Naive B cell (primary cell): ENCODE measurements at regions not wholly inside any gene's neighbourhood (a gene's known extent, or its start where the extent isn't known, plus 50 kb on each side); places are given as distances from the start of the nearest gene placed in this dataset.

Experiments
- ATAC-seq, 2 donors: fragments of 150-1000 bp; cut with Tn5 transposase; 2 replicates each; pipeline ENCODE4 v1.10.0; 2021; ENCODE audit warnings: low read depth in 2 of 2, mild to moderate bottlenecking in 2 of 2, moderate library complexity in 2 of 2
- DNase-seq: peaks from one replicate; pipeline ENCODE4 v3.0.0; 2022
- H3K27ac Mint-ChIP-seq, 6 donors: one replicate each; pipeline ENCODE4 v1.8.0; 2020 to 2022; ENCODE audit warnings: mild to moderate bottlenecking in 6 of 6, mixed read lengths in 6 of 6, moderate library complexity in 5 of 6, inconsistent platforms in 2 of 6
- H3K27me3 Mint-ChIP-seq, 3 donors: one replicate each; pipeline ENCODE4 v1.8.0; 2021 to 2022; ENCODE audit warnings: mixed read lengths in 3 of 3, mild to moderate bottlenecking in 1 of 3
- H3K36me3 Mint-ChIP-seq, 2 donors: one replicate each; pipeline ENCODE4 v1.8.0; 2020 to 2022; ENCODE audit warnings: mixed read lengths in 2 of 2, inconsistent platforms in 1 of 2, mild to moderate bottlenecking in 1 of 2
- H3K4me1 Mint-ChIP-seq, 3 donors: one replicate each; pipeline ENCODE4 v1.8.0; 2020 to 2022; ENCODE audit warnings: mixed read lengths in 3 of 3, inconsistent platforms in 1 of 3, mild to moderate bottlenecking in 1 of 3, moderate library complexity in 1 of 3
- H3K4me3 Mint-ChIP-seq, 8 donors: one replicate each; pipeline ENCODE4 v1.8.0; 2020 to 2022; ENCODE audit warnings: mild to moderate bottlenecking in 8 of 8, mixed read lengths in 8 of 8, moderate library complexity in 8 of 8, inconsistent platforms in 2 of 8
- H3K9me3 Mint-ChIP-seq, 7 donors: one replicate each; pipeline ENCODE4 v1.8.0; 2020 to 2022; ENCODE audit warnings: mixed read lengths in 7 of 7, mild to moderate bottlenecking in 5 of 7, inconsistent platforms in 2 of 7, moderate library complexity in 1 of 7

- no peaks in the 10 kb centered on the region for H3K36me3 Mint-ChIP-seq
- no peak overlapping the region for H3K4me3 Mint-ChIP-seq
- H3K9me3 Mint-ChIP-seq = peaks cover 0 to 12% (median 2%) of the 10 kb centered on the region in 7 donors
- DNase-seq (no peak), ATAC-seq (no peak)
- H3K4me1 Mint-ChIP-seq = no peaks in the 10 kb centered on the region
- H3K27me3 Mint-ChIP-seq = peaks cover 0 to 5% (median 0%) of the 10 kb centered on the region in 3 donors
- no peak overlapping the region for H3K27ac Mint-ChIP-seq
These were observed 238.3 kb downstream of the WDR11 start for GRCh38 chr10:121089434-121089833.

- ATAC-seq (no peak), DNase-seq (no peak)
- Mint-ChIP-seq H3K36me3 (no peaks in the 10 kb centered on the region), H3K9me3 (peaks cover 0 to 12% (median 5%) of the 10 kb centered on the region in 7 donors), H3K4me1 (no peaks in the 10 kb centered on the region), H3K27ac (no peak overlapping the region), H3K4me3 (no peak overlapping the region), H3K27me3 (no peaks in the 10 kb centered on the region)
These were observed 241.0 kb downstream of the WDR11 start for GRCh38 chr10:121091961-121092719.

GRCh38 chr10:121092720-121093095, 241.5 kb downstream of the WDR11 start:
- H3K27me3 Mint-ChIP-seq = no peaks in the 10 kb centered on the region
- DNase-seq = no peak
- no peak overlapping the region for H3K4me3 Mint-ChIP-seq
- no peak overlapping the region for H3K27ac Mint-ChIP-seq
- H3K36me3 Mint-ChIP-seq = no peaks in the 10 kb centered on the region
- H3K4me1 Mint-ChIP-seq = no peaks in the 10 kb centered on the region
- ATAC-seq = no peak
- H3K9me3 Mint-ChIP-seq = peaks cover 0 to 12% (median 4%) of the 10 kb centered on the region in 7 donors

GRCh38 chr10:121096617-121097431, 245.7 kb downstream of the WDR11 start:
- no peak for ATAC-seq
- H3K27ac Mint-ChIP-seq = no peak overlapping the region
- H3K27me3 Mint-ChIP-seq = no peaks in the 10 kb centered on the region
- peaks cover 0 to 6% (median 4%) of the 10 kb centered on the region in 7 donors for H3K9me3 Mint-ChIP-seq
- H3K4me1 Mint-ChIP-seq = no peaks in the 10 kb centered on the region
- no peak overlapping the region for H3K4me3 Mint-ChIP-seq
- no peaks in the 10 kb centered on the region for H3K36me3 Mint-ChIP-seq
- no peak for DNase-seq

GRCh38 chr10:121098211-121098610, 247.0 kb downstream of the WDR11 start:
- Mint-ChIP-seq H3K27me3 (no peaks in the 10 kb centered on the region), H3K36me3 (no peaks in the 10 kb centered on the region), H3K4me1 (no peaks in the 10 kb centered on the region), H3K9me3 (peaks cover 0 to 5% (median 2%) of the 10 kb centered on the region in 7 donors), H3K4me3 (no peak overlapping the region), H3K27ac (no peak overlapping the region)
- DNase-seq (no peak), ATAC-seq (no peak)

- no peaks in the 10 kb centered on the region for H3K36me3 Mint-ChIP-seq
- H3K9me3 Mint-ChIP-seq = peaks cover 0 to 5% (median 2%) of the 10 kb centered on the region in 7 donors
- H3K4me1 Mint-ChIP-seq = no peaks in the 10 kb centered on the region
- H3K27me3 Mint-ChIP-seq = no peaks in the 10 kb centered on the region
- no peak for ATAC-seq
- H3K4me3 Mint-ChIP-seq = no peak overlapping the region
- no peak for DNase-seq
- H3K27ac Mint-ChIP-seq = no peak overlapping the region
These were observed 247.6 kb downstream of the WDR11 start for GRCh38 chr10:121098751-121099150.

GRCh38 chr10:121099181-121099580, 248.0 kb downstream of the WDR11 start:
- Mint-ChIP-seq H3K27ac (no peak overlapping the region), H3K27me3 (no peaks in the 10 kb centered on the region), H3K9me3 (peaks cover 0 to 5% (median 2%) of the 10 kb centered on the region in 7 donors), H3K36me3 (no peaks in the 10 kb centered on the region), H3K4me3 (no peak overlapping the region), H3K4me1 (no peaks in the 10 kb centered on the region)
- DNase-seq = no peak
- no peak for ATAC-seq

- Mint-ChIP-seq H3K36me3 (no peaks in the 10 kb centered on the region), H3K4me1 (no peaks in the 10 kb centered on the region), H3K27me3 (no peaks in the 10 kb centered on the region), H3K9me3 (peaks cover 0 to 5% (median 2%) of the 10 kb centered on the region in 7 donors), H3K27ac (no peak overlapping the region), H3K4me3 (no peak overlapping the region)
- DNase-seq (no peak), ATAC-seq (no peak)
These were observed 248.4 kb downstream of the WDR11 start for GRCh38 chr10:121099592-121099991.

GRCh38 chr10:121101561-121101960, 250.4 kb downstream of the WDR11 start:
- H3K27me3 Mint-ChIP-seq = no peaks in the 10 kb centered on the region
- no peak for ATAC-seq
- DNase-seq = no peak
- no peaks in the 10 kb centered on the region for H3K36me3 Mint-ChIP-seq
- H3K4me1 Mint-ChIP-seq = no peaks in the 10 kb centered on the region
- H3K9me3 Mint-ChIP-seq = peaks cover 0 to 4% (median 0%) of the 10 kb centered on the region in 7 donors
- H3K4me3 Mint-ChIP-seq = no peak overlapping the region
- H3K27ac Mint-ChIP-seq = no peak overlapping the region

- H3K9me3 Mint-ChIP-seq = peaks cover 0 to 4% (median 0%) of the 10 kb centered on the region in 7 donors
- H3K4me3 Mint-ChIP-seq = no peak overlapping the region
- no peaks in the 10 kb centered on the region for H3K36me3 Mint-ChIP-seq
- H3K4me1 Mint-ChIP-seq = no peaks in the 10 kb centered on the region
- no peak overlapping the region for H3K27ac Mint-ChIP-seq
- ATAC-seq = no peak
- no peak for DNase-seq
- H3K27me3 Mint-ChIP-seq = no peaks in the 10 kb centered on the region
These were observed 251.5 kb downstream of the WDR11 start for GRCh38 chr10:121102706-121103105.

GRCh38 chr10:121104476-121105111, 253.4 kb downstream of the WDR11 start:
- no peak overlapping the region for H3K27ac Mint-ChIP-seq
- H3K4me1 Mint-ChIP-seq = no peaks in the 10 kb centered on the region
- DNase-seq (no peak), ATAC-seq (no peak)
- H3K4me3 Mint-ChIP-seq = no peak overlapping the region
- no peaks in the 10 kb centered on the region for H3K36me3 Mint-ChIP-seq
- H3K27me3 Mint-ChIP-seq = no peaks in the 10 kb centered on the region
- peaks cover 0 to 4% (median 0%) of the 10 kb centered on the region in 7 donors for H3K9me3 Mint-ChIP-seq

- no peak overlapping the region for H3K4me3 Mint-ChIP-seq
- H3K36me3 Mint-ChIP-seq = no peaks in the 10 kb centered on the region
- no peak overlapping the region for H3K27ac Mint-ChIP-seq
- no peak for ATAC-seq
- no peaks in the 10 kb centered on the region for H3K4me1 Mint-ChIP-seq
- peaks cover 0 to 4% (median 0%) of the 10 kb centered on the region in 7 donors for H3K9me3 Mint-ChIP-seq
- no peaks in the 10 kb centered on the region for H3K27me3 Mint-ChIP-seq
- no peak for DNase-seq
These were observed 255.4 kb downstream of the WDR11 start for GRCh38 chr10:121106611-121107010.

GRCh38 chr10:121108051-121108450, 256.9 kb downstream of the WDR11 start:
- no peaks in the 10 kb centered on the region for H3K36me3 Mint-ChIP-seq
- peaks cover 0 to 4% (median 0%) of the 10 kb centered on the region in 7 donors for H3K9me3 Mint-ChIP-seq
- peaks cover 0 to 5% (median 0%) of the 10 kb centered on the region in 3 donors for H3K27me3 Mint-ChIP-seq
- H3K27ac Mint-ChIP-seq = no peak overlapping the region
- no peaks in the 10 kb centered on the region for H3K4me1 Mint-ChIP-seq
- DNase-seq = no peak
- no peak overlapping the region for H3K4me3 Mint-ChIP-seq
- ATAC-seq = no peak
